DND-41 (cell line): ENCODE measurements at regions not wholly inside any gene's neighbourhood (a gene's known extent, or its start where the extent isn't known, plus 50 kb on each side); places are given as distances from the start of the nearest gene placed in this dataset.
A peak's percentile ranks its signal among the peaks of the same experiment; 100 is the strongest.

ENCODE experiments used
- ATAC-seq: fragments of 200-7000 bp; cut with Tn5 transposase; 3 replicates; pipeline ENCODE4 v1.9.1; 2021; ENCODE audit warnings: low read depth; ENCODE audit not compliant: insufficient read depth
- DNase-seq: peaks from one replicate; pipeline ENCODE4 v3.0.0-alpha.2; 2020
- H2AFZ ChIP-seq: 2 replicates; pipeline ENCODE4 v1.6.0; 2012; ENCODE audit warnings: low read depth, low read length
- H3K27ac ChIP-seq: 2 replicates; pipeline ENCODE4 v1.5.1; 2012; ENCODE audit warnings: low read length, inconsistent platforms
- H3K27me3 ChIP-seq: fragments of 200-600 bp; sonication (generic); 2 replicates; pipeline ENCODE4 v1.6.0; 2012; ENCODE audit warnings: low read length, mild to moderate bottlenecking, inconsistent platforms; ENCODE audit not compliant: insufficient read depth, poor library complexity
- H3K36me3 ChIP-seq: 2 replicates; pipeline ENCODE4 v1.5.1; 2012; ENCODE audit warnings: low read length, inconsistent platforms; ENCODE audit not compliant: insufficient read depth
- H3K4me1 ChIP-seq: 2 replicates; pipeline ENCODE4 v1.5.1; 2012; ENCODE audit warnings: mild to moderate bottlenecking, low read length; ENCODE audit not compliant: insufficient read depth
- H3K4me2 ChIP-seq: 2 replicates; pipeline ENCODE4 v1.6.0; 2012; ENCODE audit warnings: mild to moderate bottlenecking, moderate library complexity, low read length, inconsistent platforms; ENCODE audit not compliant: insufficient read depth
- H3K4me3 ChIP-seq, 2 experiments: fragments of 200-600 bp in 1 of 2; shearing (Covaris generic) in 1 of 2; 2 replicates each; pipeline ENCODE4 v1.5.1; 2012 to 2016; ENCODE audit warnings: inconsistent platforms in 2 of 2, low read length in 2 of 2, mild to moderate bottlenecking in 2 of 2, low read depth in 1 of 2, moderate library complexity in 1 of 2
- H3K79me2 ChIP-seq: 2 replicates; pipeline ENCODE4 v1.6.0; 2012; ENCODE audit warnings: low read length, inconsistent platforms; ENCODE audit not compliant: insufficient read depth
- H3K9ac ChIP-seq: 2 replicates; pipeline ENCODE4 v1.6.0; 2012; ENCODE audit warnings: low read depth, mild to moderate bottlenecking, inconsistent platforms, low read length, moderate library complexity
- H3K9me3 ChIP-seq: 2 replicates; pipeline ENCODE4 v1.5.1; 2012; ENCODE audit warnings: low read length, moderate library complexity, mild to moderate bottlenecking, inconsistent platforms; ENCODE audit not compliant: insufficient read depth, severe bottlenecking
- H4K20me1 ChIP-seq: 2 replicates; pipeline ENCODE4 v1.6.0; 2012; ENCODE audit warnings: low read length; ENCODE audit not compliant: insufficient read depth
- CTCF ChIP-seq: IDR thresholded peaks from 2 replicates; pipeline ENCODE4 v1.5.1; 2012; ENCODE audit warnings: borderline replicate concordance, low read length, moderate library complexity, mild to moderate bottlenecking; ENCODE audit not compliant: poor library complexity, severe bottlenecking; ENCODE audit errors: extremely low read depth
- EZH2 ChIP-seq: IDR thresholded peaks from 3 replicates; pipeline ENCODE4 v1.6.1; 2012; ENCODE audit warnings: borderline replicate concordance, low read depth, mild to moderate bottlenecking, moderate library complexity, low read length, inconsistent platforms; ENCODE audit not compliant: severe bottlenecking

- no peak overlapping the region for H2AFZ ChIP-seq
- TF ChIP-seq EZH2, result no peak
- TF ChIP-seq CTCF, result no peak
- no peak overlapping the region for H3K9ac ChIP-seq
- H3K36me3 ChIP-seq, result no peaks in the 10 kb centered on the region
- ATAC-seq (no peak), DNase-seq (no peak)
- no peak overlapping the region for H3K4me2 ChIP-seq
- H3K4me1 ChIP-seq, result no peaks in the 10 kb centered on the region
- peaks cover 5% of the 10 kb centered on the region for H3K9me3 ChIP-seq
- no peak overlapping the region for H3K4me3 ChIP-seq
- no peaks in the 10 kb centered on the region for H4K20me1 ChIP-seq
- H3K27me3 ChIP-seq, result no peaks in the 10 kb centered on the region
- H3K79me2 ChIP-seq, result no peaks in the 10 kb centered on the region
- H3K27ac ChIP-seq, result no peak overlapping the region
These were observed 117.4 kb upstream of the ID2 start for GRCh38 chr2:8564475-8564874.

GRCh38 chr2:8565399-8566154 is 116.3 kb upstream of the ID2 start:
- Histone ChIP-seq H3K27ac (no peak overlapping the region), H3K9ac (no peak overlapping the region), H3K79me2 (no peaks in the 10 kb centered on the region), H3K36me3 (no peaks in the 10 kb centered on the region), H3K4me2 (no peak overlapping the region), H3K27me3 (no peaks in the 10 kb centered on the region), H2AFZ (no peak overlapping the region), H3K4me3 (no peak overlapping the region), H3K4me1 (no peaks in the 10 kb centered on the region), H3K9me3 (peaks cover 5% of the 10 kb centered on the region), H4K20me1 (no peaks in the 10 kb centered on the region)
- no peak for ATAC-seq
- peak; percentile 1 for DNase-seq
- TF ChIP-seq EZH2 (no peak), CTCF (no peak)

GRCh38 chr2:8566155-8566670 is 115.6 kb upstream of the ID2 start:
- Histone ChIP-seq H3K9me3 (peaks cover 5% of the 10 kb centered on the region), H3K27me3 (no peaks in the 10 kb centered on the region), H3K36me3 (no peaks in the 10 kb centered on the region), H2AFZ (no peak overlapping the region), H3K9ac (no peak overlapping the region), H4K20me1 (no peaks in the 10 kb centered on the region), H3K4me3 (no peak overlapping the region), H3K27ac (no peak overlapping the region), H3K4me2 (no peak overlapping the region), H3K79me2 (no peaks in the 10 kb centered on the region), H3K4me1 (no peaks in the 10 kb centered on the region; the same call in 1 of the 2 replicates)
- peak; percentile 3 for DNase-seq
- TF ChIP-seq EZH2 (no peak), CTCF (no peak)
- no peak for ATAC-seq
